Right cardiac atrium (tissue), 5 donors: ENCODE measurements at regions not wholly inside any gene's neighbourhood (a gene's known extent, or its start where the extent isn't known, plus 50 kb on each side); places are given as distances from the start of the nearest gene placed in this dataset.

ENCODE experiments used
- ATAC-seq, 2 donors: fragments of 200-7000 bp; cut with Tn5 transposase; one replicate each; pipeline versions ENCODE4 v1.8.0 to v1.9.1; 2020; ENCODE audit warnings: moderate library complexity in 2 of 2, mild to moderate bottlenecking in 1 of 2
- DNase-seq, 3 donors: peaks; one replicate each; pipeline ENCODE4 v3.0.0-alpha.2; 2020
- H3K27ac ChIP-seq: one replicate; pipeline ENCODE4 v1.5.1; 2013; ENCODE audit warnings: mild to moderate bottlenecking, low read length, control low read depth, moderate library complexity
- H3K27me3 ChIP-seq: one replicate; pipeline ENCODE4 v1.6.1; 2013; ENCODE audit not compliant: control insufficient read depth, insufficient read depth
- H3K4me1 ChIP-seq: one replicate; pipeline ENCODE4 v1.6.1; 2013; ENCODE audit warnings: low read length; ENCODE audit not compliant: control insufficient read depth, insufficient read depth
- H3K4me3 ChIP-seq: one replicate; pipeline ENCODE4 v1.5.1; 2013; ENCODE audit warnings: low read length, control low read depth
- H3K9me3 ChIP-seq: one replicate; pipeline ENCODE4 v1.6.1; 2013; ENCODE audit warnings: low read length; ENCODE audit not compliant: control insufficient read depth
- WGBS: extraction: QIAGEN DNeasy Blood & Tissue Kit; methylation state at CpG from one replicate; pipeline ENCODE4 v1.1.7; 2013; 5-methylcytosine and 5-hydroxymethylcytosine counted together
- intact Hi-C, 4 donors: fragments of 100-400 bp; cut with DNase I; formaldehyde crosslinking; loops; one replicate each; pipeline versions ENCODE4 v1.11.0 to v1.14.0; 2022 to 2023
- donor health status: healthy with polysubstance abuse.
- donor health status: DM: no; HTN: yes; CAD: no.
- donor health status: DM: no; HTN: no; CAD: no.
- donor health status: DM: no; HTN: yes; CAD: no; lungs with severe emphysema.
- donor health status: DM: yes; HTN: yes; CAD: no.

GRCh38 chr2:71277536-71278103 is 50.7 kb upstream of the PAIP2B start:
- 1% methylated on average over 18 of the region's 18 CpGs for whole genome bisulfite sequencing
- Histone ChIP-seq H3K4me3 (peak overlapping the region; percentile 26), H3K9me3 (no peaks in the 10 kb centered on the region), H3K27ac (peak overlapping the region; percentile 97), H3K4me1 (no peaks in the 10 kb centered on the region), H3K27me3 (no peaks in the 10 kb centered on the region)
- DNase-seq (peak; percentile 51 to 82 (median 81)), ATAC-seq (peak; percentile 74 to 77)
- intact Hi-C loops, result loop anchor here in 1 of 4 donors (10.0 kb wide), 1 partner anchor 53 kb away; the partner anchor contains the start of gene PAIP2B

DNA sequence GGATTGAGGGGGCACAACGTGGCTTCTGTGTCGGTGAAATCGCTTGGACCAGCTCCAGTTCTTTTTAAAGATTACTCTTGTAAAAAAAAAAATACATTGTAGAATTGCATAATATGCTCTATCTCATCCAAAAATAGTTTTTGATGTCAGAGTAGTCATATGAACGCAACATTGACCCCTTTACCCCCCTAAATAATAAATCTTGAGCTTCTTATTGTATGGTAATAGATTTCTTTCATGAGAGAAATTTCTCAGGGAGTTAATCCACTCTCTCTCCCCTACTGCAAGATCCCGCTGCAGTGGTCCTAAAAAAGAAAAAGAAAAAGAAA is 50.2 kb upstream of the PAIP2B start:
- Histone ChIP-seq H3K27ac (peak overlapping the region; percentile 15), H3K4me3 (peak overlapping the region; percentile 26), H3K27me3 (no peaks in the 10 kb centered on the region), H3K4me1 (no peaks in the 10 kb centered on the region), H3K9me3 (no peaks in the 10 kb centered on the region)
- DNase-seq, result no peak
- WGBS, result 1% methylated on average over 5 of the region's 5 CpGs
- ATAC-seq, result no peak
- intact Hi-C loops, result loop anchor here in 1 of 4 donors (10.0 kb wide), 1 partner anchor 52 kb away; the partner anchor contains the start of gene PAIP2B

DNA sequence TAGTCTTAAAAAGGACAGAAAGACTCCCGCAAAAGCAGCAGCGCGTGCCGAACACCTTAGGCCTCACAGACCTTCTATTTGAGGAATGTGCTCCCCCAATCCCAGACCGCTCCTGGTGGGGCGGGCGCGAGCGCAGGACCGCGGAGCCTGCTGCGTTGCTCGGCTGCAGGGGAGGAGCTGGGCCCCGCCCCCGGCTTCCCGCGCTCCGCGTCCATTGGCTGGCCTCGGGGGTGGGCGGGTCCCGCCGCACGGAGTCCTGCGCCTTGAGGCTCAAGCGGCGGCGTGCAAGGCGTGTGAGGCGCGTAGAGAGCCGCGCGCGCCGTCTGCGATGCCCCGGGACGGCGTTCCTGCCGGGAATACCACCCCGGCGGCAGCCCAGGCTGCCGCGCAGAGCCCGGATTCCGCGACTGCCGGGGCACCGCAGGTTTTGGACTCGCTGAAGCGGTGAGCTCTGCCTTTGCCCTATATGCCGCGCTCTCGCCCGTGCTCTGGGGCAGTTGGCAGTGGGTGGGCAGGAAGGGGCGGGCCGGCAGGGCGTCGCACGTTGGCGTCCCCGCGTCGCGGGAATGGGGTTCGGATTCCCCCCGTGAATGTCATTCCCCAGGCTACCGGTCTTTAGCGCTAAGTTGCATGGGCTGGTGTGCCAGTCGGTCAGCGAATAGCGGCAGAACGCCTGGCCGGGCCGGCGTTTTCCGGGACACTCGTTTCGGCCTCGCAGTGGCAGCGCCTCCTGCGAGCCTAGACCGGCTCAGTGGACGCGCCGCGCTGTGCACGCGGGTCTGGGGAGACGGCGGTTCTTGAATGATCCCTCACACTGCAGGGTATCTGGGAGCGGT is 49.6 kb upstream of the PAIP2B start:
- H3K27me3 ChIP-seq, result no peaks in the 10 kb centered on the region
- intact Hi-C loops, result loop anchor here in 1 of 4 donors (10.0 kb wide), 1 partner anchor 52 kb away; the partner anchor contains the start of gene PAIP2B
- WGBS, result under 1% methylated on average over 93 of the region's 93 CpGs
- H3K4me3 ChIP-seq, result peak overlapping the region; percentile 26
- H3K4me1 ChIP-seq, result no peaks in the 10 kb centered on the region
- peak; percentile 92 to 97 (median 96) for DNase-seq
- H3K9me3 ChIP-seq, result no peaks in the 10 kb centered on the region
- H3K27ac ChIP-seq, result peak overlapping the region; percentile 15
- ATAC-seq, result peak; percentile 99 to 100
